NCI-H460 (cell line): ENCODE measurements at regions not wholly inside any gene's neighbourhood (a gene's known extent, or its start where the extent isn't known, plus 50 kb on each side); places are given as distances from the start of the nearest gene placed in this dataset.

ENCODE experiments used
- DNase-seq: peaks from one replicate; pipeline ENCODE4 v3.0.0-alpha.2; 2016; ENCODE audit warnings: low read depth; ENCODE audit errors: extremely low read depth

GRCh38 chr12:5374713-5375112, 57.2 kb upstream of the NTF3 start:
- DNase-seq: no peak

GRCh38 chr12:5375547-5376295, 56.2 kb upstream of the NTF3 start:
- DNase-seq: no peak

- DNase-seq: no peak
Observed at GRCh38 chr12:5376591-5377207, 55.2 kb upstream of the NTF3 start.

- no peak for DNase-seq
Observed at GRCh38 chr12:5377997-5378592, 53.8 kb upstream of the NTF3 start.

- no peak for DNase-seq
Observed at GRCh38 chr12:5379749-5380496, 52.0 kb upstream of the NTF3 start.
